H9 (cell line): ENCODE measurements at regions not wholly inside any gene's neighbourhood (a gene's known extent, or its start where the extent isn't known, plus 50 kb on each side); places are given as distances from the start of the nearest gene placed in this dataset.

Experiments
- DNase-seq: peaks from one replicate; pipeline ENCODE4 v3.0.0-alpha.2; 2017
- H2AFZ ChIP-seq: one replicate; pipeline ENCODE4 v1.6.1; 2013; ENCODE audit warnings: mild to moderate bottlenecking, low read length, control low read depth, moderate library complexity
- H2AK5ac ChIP-seq: 2 replicates; pipeline ENCODE4 v1.6.1; 2013; ENCODE audit warnings: low read length, control low read depth, mixed read lengths; ENCODE audit not compliant: insufficient read length
- H2BK120ac ChIP-seq: one replicate; pipeline ENCODE4 v1.6.1; 2013; ENCODE audit warnings: low read depth, mild to moderate bottlenecking, low read length, control low read depth, inconsistent platforms; ENCODE audit not compliant: poor library complexity, severe bottlenecking
- H2BK12ac ChIP-seq: 2 replicates; pipeline ENCODE4 v1.6.1; 2013; ENCODE audit warnings: low read length, control low read depth, mixed read lengths, low read depth; ENCODE audit not compliant: insufficient read length
- H2BK15ac ChIP-seq: 2 replicates; pipeline ENCODE4 v1.6.1; 2013; ENCODE audit warnings: low read depth, low read length, control low read depth
- H2BK20ac ChIP-seq: one replicate; pipeline ENCODE4 v1.6.1; 2013; ENCODE audit warnings: low read depth, mild to moderate bottlenecking, low read length, control low read depth, inconsistent platforms; ENCODE audit not compliant: poor library complexity, severe bottlenecking
- H2BK5ac ChIP-seq: 2 replicates; pipeline ENCODE4 v1.6.1; 2013; ENCODE audit warnings: low read length, control low read depth, mixed read lengths; ENCODE audit not compliant: insufficient read length
- H3K14ac ChIP-seq: 2 replicates; pipeline ENCODE4 v1.6.1; 2013; ENCODE audit warnings: low read length, control low read depth; ENCODE audit not compliant: insufficient read depth
- H3K18ac ChIP-seq: 2 replicates; pipeline ENCODE4 v1.6.1; 2013; ENCODE audit warnings: low read depth, mild to moderate bottlenecking, mixed read lengths, low read length, control low read depth; ENCODE audit not compliant: insufficient read length
- H3K23ac ChIP-seq: 2 replicates; pipeline ENCODE4 v1.6.1; 2013; ENCODE audit warnings: low read length, control low read depth, mixed read lengths, low read depth; ENCODE audit not compliant: insufficient read length
- H3K23me2 ChIP-seq: 2 replicates; pipeline ENCODE4 v1.6.1; 2013; ENCODE audit warnings: low read depth, mild to moderate bottlenecking, mixed read lengths, low read length, control low read depth; ENCODE audit not compliant: insufficient read length, poor library complexity, severe bottlenecking
- H3K27ac ChIP-seq: 2 replicates; pipeline ENCODE4 v1.5.1; 2013; ENCODE audit warnings: low read length, control low read depth, mixed read lengths, low read depth; ENCODE audit not compliant: insufficient read length
- H3K27me3 ChIP-seq: 2 replicates; pipeline ENCODE4 v1.6.1; 2013; ENCODE audit warnings: low read length, control low read depth, inconsistent platforms; ENCODE audit not compliant: insufficient read depth
- H3K4ac ChIP-seq: 2 replicates; pipeline ENCODE4 v1.6.1; 2013; ENCODE audit warnings: low read depth, mild to moderate bottlenecking, control low read depth, inconsistent platforms, low read length, moderate library complexity
- H3K4me1 ChIP-seq: 2 replicates; pipeline ENCODE4 v1.6.1; 2013; ENCODE audit warnings: low read length, control low read depth, inconsistent platforms; ENCODE audit not compliant: insufficient read depth
- H3K4me2 ChIP-seq: 2 replicates; pipeline ENCODE4 v1.6.1; 2013; ENCODE audit warnings: low read length, control low read depth, mixed read lengths; ENCODE audit not compliant: insufficient read length, insufficient read depth
- H3K56ac ChIP-seq: 2 replicates; pipeline ENCODE4 v1.6.1; 2013; ENCODE audit warnings: low read depth, mild to moderate bottlenecking, mixed read lengths, low read length, control low read depth; ENCODE audit not compliant: insufficient read length
- H3K79me1 ChIP-seq: 2 replicates; pipeline ENCODE4 v1.6.1; 2013; ENCODE audit warnings: low read depth, mild to moderate bottlenecking, moderate library complexity, low read length, control low read depth, inconsistent platforms; ENCODE audit not compliant: insufficient read depth, poor library complexity, severe bottlenecking
- H3K79me2 ChIP-seq: 2 replicates; pipeline ENCODE4 v1.6.1; 2013; ENCODE audit warnings: low read length, control low read depth, inconsistent platforms; ENCODE audit not compliant: insufficient read depth
- H3K9ac ChIP-seq: 2 replicates; pipeline ENCODE4 v1.6.1; 2013; ENCODE audit warnings: low read length, control low read depth, mixed read lengths; ENCODE audit not compliant: insufficient read length; ENCODE audit errors: extremely low read depth
- H3K9me3 ChIP-seq: one replicate; pipeline ENCODE4 v1.6.1; 2013; ENCODE audit warnings: low read depth, low read length, inconsistent platforms; ENCODE audit not compliant: control insufficient read depth
- H3T11ph ChIP-seq: one replicate; pipeline ENCODE4 v1.6.1; 2013; ENCODE audit warnings: mild to moderate bottlenecking, low read length, control low read depth, inconsistent platforms
- H4K20me1 ChIP-seq: one replicate; pipeline ENCODE4 v1.6.1; 2013; ENCODE audit not compliant: control insufficient read depth, insufficient read length, insufficient read depth
- H4K5ac ChIP-seq: 2 replicates; pipeline ENCODE4 v1.6.1; 2013; ENCODE audit warnings: low read depth, mild to moderate bottlenecking, mixed read lengths, low read length, control low read depth; ENCODE audit not compliant: insufficient read length
- H4K8ac ChIP-seq: replicated peaks from 2 replicates; pipeline ENCODE4 v1.6.1; 2013; ENCODE audit warnings: low read length, control low read depth, mixed read lengths, low read depth; ENCODE audit not compliant: insufficient read length
- H4K91ac ChIP-seq: 2 replicates; pipeline ENCODE4 v1.6.1; 2013; ENCODE audit warnings: low read depth, mild to moderate bottlenecking, moderate library complexity, mixed read lengths, low read length, control low read depth; ENCODE audit not compliant: insufficient read length
- H3K27ac Mint-ChIP-seq, 3 experiments: 2 replicates in 2 of 3; 3 replicates in 1 of 3; pipeline ENCODE4 v1.8.0; 2020 to 2021; ENCODE audit warnings: mixed read lengths in 3 of 3, mild to moderate bottlenecking in 1 of 3, moderate library complexity in 1 of 3
- H3K27me3 Mint-ChIP-seq: 2 replicates; pipeline ENCODE4 v1.8.0; 2021; ENCODE audit warnings: low read depth, mild to moderate bottlenecking, moderate library complexity, mixed read lengths
- H3K36me3 Mint-ChIP-seq, 3 experiments: 2 replicates in 2 of 3; 3 replicates in 1 of 3; pipeline ENCODE4 v1.8.0; 2020 to 2021; ENCODE audit warnings: low read depth in 3 of 3, mixed read lengths in 3 of 3; ENCODE audit not compliant: insufficient read depth in 1 of 3
- H3K4me1 Mint-ChIP-seq, 2 experiments: 2 replicates each; pipeline ENCODE4 v1.8.0; 2020; ENCODE audit warnings: mixed read lengths in 2 of 2
- H3K4me3 Mint-ChIP-seq, 2 experiments: 2 replicates in 1 of 2; 3 replicates in 1 of 2; pipeline ENCODE4 v1.8.0; 2020 to 2021; ENCODE audit warnings: mild to moderate bottlenecking in 2 of 2, mixed read lengths in 2 of 2, moderate library complexity in 1 of 2
- H3K9me3 Mint-ChIP-seq, 2 experiments: 2 replicates in 1 of 2; 3 replicates in 1 of 2; pipeline ENCODE4 v1.8.0; 2020; ENCODE audit warnings: mild to moderate bottlenecking in 2 of 2, mixed read lengths in 2 of 2, moderate library complexity in 1 of 2
- CTCF ChIP-seq: fragments of 200-600 bp; sonication (generic); conservative IDR thresholded peaks from 3 replicates; pipeline ENCODE4 v1.8.0; 2021; ENCODE audit warnings: antibody characterized with exemption, mild to moderate bottlenecking
- WGBS: extraction: QIAGEN DNeasy Blood & Tissue Kit; methylation state at CpG from one replicate; pipeline ENCODE4 v1.1.7; 2013; ENCODE audit warnings: missing lambda C conversion rate, low lambda C conversion rate, mixed read lengths; ENCODE audit not compliant: insufficient read length; ENCODE audit errors: extremely low coverage; 5-methylcytosine and 5-hydroxymethylcytosine counted together

- no peak overlapping the region for H3K9ac ChIP-seq
- no peak overlapping the region for H3T11ph ChIP-seq
- H3K23ac ChIP-seq: no peak overlapping the region
- Mint-ChIP-seq H3K4me1 (peaks cover under 1% of the 10 kb centered on the region in 2 experiments; a peak in 2 of 4 replicates), H3K4me3 (no peak overlapping the region), H3K36me3 (no peaks in the 10 kb centered on the region), H3K27me3 (no peaks in the 10 kb centered on the region), H3K9me3 (no peaks in the 10 kb centered on the region), H3K27ac (no peak overlapping the region)
- TF ChIP-seq CTCF: no peak
- H2BK15ac ChIP-seq: no peak overlapping the region
- no peak overlapping the region for H2BK5ac ChIP-seq
- no peak for DNase-seq
- H3K4ac ChIP-seq: no peak overlapping the region
- H4K5ac ChIP-seq: no peak overlapping the region
- H3K18ac ChIP-seq: no peak overlapping the region
- no peaks in the 10 kb centered on the region for H3K9me3 ChIP-seq
- no peak overlapping the region for H2BK120ac ChIP-seq
- no peak overlapping the region for H3K14ac ChIP-seq
- no peak overlapping the region for H2BK20ac ChIP-seq
- H4K8ac ChIP-seq: no peak overlapping the region
- H4K91ac ChIP-seq: no peak overlapping the region
- no peaks in the 10 kb centered on the region for H3K79me2 ChIP-seq
- no peak overlapping the region for H3K4me2 ChIP-seq
- H3K27me3 ChIP-seq: no peaks in the 10 kb centered on the region
- WGBS: no CpG with 5 or more reads among the region's 2 CpGs
- no peak overlapping the region for H3K27ac ChIP-seq
- no peak overlapping the region for H3K56ac ChIP-seq
- H2BK12ac ChIP-seq: no peak overlapping the region
- no peak overlapping the region for H2AFZ ChIP-seq
- H2AK5ac ChIP-seq: no peak overlapping the region
- H4K20me1 ChIP-seq: no peaks in the 10 kb centered on the region
- H3K23me2 ChIP-seq: no peaks in the 10 kb centered on the region
- no peaks in the 10 kb centered on the region for H3K79me1 ChIP-seq
- H3K4me1 ChIP-seq: no peaks in the 10 kb centered on the region
Measured at GRCh38 chr6:133758815-133759335, 130.0 kb upstream of the TCF21 start.
